ENCODE measurements at regions not wholly inside any gene's neighbourhood (a gene's known extent, or its start where the extent isn't known, plus 50 kb on each side); places are given as distances from the start of the nearest gene placed in this dataset.

DNA sequence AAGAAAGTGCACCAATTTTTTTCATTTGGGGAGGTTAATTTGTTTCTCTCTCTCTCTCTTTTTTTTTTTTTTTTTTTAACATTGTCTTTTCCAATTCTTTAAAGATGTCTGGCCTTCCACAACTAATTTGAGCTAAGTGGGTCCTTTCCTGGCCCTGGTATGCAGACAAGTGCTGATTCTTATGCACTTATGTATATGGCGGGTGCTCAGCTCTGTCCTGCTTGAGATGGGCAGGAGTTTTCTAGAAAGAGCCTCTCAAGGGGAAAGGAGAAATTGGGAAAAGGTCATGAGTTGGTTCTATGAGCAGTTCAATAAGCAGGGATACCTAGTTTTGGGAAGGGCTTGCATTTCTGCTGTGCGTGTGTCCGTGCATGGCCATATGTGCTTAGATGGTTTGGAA, 67.8 kb upstream of the NPVF start:
- TF ChIP-seq, protein P1, sequence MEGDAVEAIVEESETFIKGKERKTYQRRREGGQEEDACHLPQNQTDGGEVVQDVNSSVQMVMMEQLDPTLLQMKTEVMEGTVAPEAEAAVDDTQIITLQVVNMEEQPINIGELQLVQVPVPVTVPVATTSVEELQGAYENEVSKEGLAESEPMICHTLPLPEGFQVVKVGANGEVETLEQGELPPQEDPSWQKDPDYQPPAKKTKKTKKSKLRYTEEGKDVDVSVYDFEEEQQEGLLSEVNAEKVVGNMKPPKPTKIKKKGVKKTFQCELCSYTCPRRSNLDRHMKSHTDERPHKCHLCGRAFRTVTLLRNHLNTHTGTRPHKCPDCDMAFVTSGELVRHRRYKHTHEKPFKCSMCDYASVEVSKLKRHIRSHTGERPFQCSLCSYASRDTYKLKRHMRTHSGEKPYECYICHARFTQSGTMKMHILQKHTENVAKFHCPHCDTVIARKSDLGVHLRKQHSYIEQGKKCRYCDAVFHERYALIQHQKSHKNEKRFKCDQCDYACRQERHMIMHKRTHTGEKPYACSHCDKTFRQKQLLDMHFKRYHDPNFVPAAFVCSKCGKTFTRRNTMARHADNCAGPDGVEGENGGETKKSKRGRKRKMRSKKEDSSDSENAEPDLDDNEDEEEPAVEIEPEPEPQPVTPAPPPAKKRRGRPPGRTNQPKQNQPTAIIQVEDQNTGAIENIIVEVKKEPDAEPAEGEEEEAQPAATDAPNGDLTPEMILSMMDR (IDR thresholded peaks at IDR 0.05) = no peak
- TF ChIP-seq EZH2 (IDR thresholded peaks at IDR 0.05; ENCODE audit: borderline replicate concordance, insufficient read depth, low read depth, low read length, poor library complexity, severe bottlenecking) = no peak
